NCI-H2196 treated with DMSO at 0.1 percent for 48 hours (cell line): ENCODE measurements at regions not wholly inside any gene's neighbourhood (a gene's known extent, or its start where the extent isn't known, plus 50 kb on each side); places are given as distances from the start of the nearest gene placed in this dataset.
"Not testable (repeated sequence)": the region's sequence is repeated elsewhere in the genome, so short reads cannot be mapped to it uniquely, and the experiment has no call there.

ENCODE experiments used
- DNase-seq: peaks from one replicate; lab custom pipeline; 2025; ENCODE audit not compliant: unreplicated experiment; lab: John Stamatoyannopoulos, UW

DNA sequence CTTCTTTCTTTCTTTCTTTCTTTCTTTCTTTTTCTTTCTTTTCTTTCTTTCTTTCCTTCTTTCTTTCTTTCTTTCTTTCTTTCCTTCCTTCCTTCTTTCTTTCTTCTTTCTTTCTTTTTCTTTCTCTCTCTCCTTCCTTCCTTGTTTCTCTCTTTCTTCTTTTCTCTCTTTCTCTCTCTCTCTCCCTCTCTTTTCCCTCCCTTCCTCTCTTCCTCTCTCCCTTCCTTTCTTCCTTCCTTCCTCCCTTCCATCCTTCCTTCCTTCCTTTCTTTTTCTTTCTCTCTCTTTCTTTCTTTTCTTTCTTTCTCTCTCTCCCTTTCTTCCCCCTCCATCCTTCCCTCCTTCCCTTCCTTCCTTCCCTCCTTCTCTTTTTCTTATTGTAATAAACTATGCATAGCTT, 105.5 kb downstream of the ZBTB18 start:
- DNase-seq = not testable (repeated sequence)

DNA sequence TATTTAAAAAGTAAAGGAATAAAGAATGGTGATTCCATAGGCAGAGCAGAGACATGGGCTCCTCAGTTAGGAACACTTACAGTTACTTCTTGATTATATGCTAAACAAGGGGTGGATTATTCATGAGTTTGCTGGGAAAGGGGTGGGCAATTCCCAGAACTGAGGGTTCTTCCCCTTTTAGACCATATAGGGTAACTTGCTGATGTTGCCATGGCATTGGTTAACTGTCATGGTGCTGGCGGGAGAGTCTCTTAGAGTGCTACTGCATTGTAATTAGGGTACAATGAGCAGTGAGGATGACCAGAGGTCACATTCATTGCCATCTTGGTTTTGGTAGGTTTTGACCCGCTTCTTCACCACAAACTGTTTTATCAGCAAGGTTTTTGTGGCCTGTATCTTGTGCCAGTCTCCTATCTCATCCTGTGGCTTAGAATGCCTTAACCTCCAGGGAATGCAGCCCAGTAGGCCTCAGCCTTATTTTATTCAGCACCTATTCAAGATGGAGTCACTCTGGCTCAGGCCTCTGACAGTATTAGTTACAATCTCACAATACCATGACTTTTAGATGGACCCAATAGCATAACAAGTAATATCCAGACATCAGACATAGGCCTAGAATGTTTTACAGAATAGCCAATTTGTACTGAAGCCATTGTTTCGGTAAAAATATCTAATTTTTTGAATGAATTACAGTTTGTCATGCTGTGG, 106.8 kb downstream of the ZBTB18 start:
- DNase-seq = no peak

DNA sequence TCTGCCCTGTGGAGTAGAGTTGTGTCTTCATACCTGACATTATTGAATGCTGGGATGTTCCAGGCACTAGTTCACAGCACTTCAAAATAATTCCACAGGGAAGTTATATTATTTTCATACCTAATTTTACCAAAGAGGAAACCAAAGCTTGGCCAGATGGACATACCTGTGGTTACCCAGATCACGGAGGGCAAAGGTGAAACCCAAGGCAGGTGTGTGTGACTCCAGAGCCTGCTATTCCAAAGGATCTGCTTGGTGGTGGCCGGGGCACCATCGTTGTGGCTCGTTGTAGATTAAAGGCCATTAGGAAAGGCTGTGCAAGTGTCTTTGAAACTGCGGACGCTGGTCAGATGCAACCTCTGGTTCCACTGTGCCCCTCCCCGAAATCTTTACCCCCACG, 108.6 kb downstream of the ZBTB18 start:
- no peak for DNase-seq

DNA sequence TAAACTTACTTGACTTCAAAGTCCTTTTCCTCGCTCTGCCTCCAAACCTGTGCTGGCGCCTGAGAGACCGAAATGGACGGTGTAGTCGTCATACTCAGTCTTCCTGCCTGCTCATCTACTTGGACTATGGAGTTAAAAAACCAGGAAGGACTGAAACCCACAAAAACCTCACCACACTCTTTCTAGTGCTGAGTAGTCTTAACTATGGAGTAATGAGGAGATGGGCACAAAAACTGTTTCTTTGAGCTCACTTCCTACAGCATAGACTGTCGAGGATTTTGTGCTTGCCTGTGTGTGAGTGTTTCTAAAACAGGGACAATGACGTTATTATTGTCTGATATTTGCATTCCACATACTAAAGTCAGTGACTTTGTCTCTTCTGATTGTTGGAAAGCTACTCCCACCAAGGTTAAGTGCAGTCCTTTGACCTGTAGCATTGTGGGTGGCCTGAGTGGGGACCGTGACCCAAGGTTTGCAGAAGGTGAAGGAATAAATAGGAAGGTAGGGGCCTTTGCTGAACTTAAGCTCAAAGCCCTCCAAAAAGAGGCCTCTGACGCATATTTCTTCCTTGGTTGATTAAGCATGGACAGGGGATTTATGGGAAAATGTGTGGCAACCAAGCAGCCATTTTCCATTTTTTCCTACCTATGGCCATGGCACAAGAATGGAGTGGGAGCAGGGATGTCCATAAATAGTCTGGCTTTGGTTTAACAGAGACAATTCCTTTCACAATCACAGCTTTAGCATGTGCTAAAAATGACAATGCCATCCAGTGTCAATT, 109.6 kb downstream of the ZBTB18 start:
- DNase-seq = no peak

DNA sequence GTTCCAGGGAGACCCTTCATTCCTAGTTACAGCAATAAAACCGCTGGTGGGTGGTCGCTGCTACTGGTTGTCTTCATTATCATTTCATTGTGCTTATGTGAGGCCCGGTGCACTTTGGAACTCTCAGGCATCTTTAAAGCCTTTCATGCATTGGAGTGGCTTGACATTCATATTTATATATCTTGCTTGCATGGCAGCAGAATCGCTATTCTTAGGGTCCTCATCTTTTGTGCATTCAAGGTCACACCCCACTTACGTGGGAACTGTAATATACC, 110.1 kb downstream of the ZBTB18 start:
- DNase-seq = no peak

DNA sequence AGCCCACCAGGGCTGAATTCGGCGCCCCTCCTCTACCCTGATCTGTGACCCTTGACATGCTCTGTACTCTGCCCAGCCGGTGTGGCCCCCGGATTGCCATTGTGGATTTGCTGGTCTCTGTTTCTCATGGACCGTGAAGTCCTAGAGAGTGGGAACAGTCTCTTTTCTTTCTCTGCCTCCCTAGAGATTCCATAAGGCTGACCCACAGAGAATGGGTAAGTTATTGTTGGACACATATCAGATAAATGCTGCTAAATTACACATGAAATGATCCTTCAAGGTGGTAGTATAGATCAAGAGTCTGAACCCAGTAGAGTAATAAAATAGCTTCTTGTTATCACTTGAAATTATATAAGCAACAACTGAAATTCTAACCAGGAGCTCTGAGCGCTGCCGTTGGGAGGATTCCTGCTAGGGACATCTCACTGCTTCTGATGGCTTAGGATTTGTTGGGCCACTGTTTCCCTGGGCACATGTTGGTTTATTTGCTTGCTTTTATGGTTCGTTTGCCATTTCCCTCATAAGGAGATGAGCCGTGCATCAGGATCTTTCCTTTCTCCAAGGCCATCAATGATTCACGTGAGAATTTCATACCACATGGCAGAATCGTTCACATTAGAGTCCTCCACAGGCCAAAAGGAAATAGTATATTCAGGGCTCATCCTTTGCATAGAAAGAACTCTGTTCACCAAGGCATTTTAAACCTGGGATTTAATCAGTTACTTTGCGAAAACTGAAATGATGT, 111.9 kb downstream of the ZBTB18 start:
- DNase-seq = no peak

DNA sequence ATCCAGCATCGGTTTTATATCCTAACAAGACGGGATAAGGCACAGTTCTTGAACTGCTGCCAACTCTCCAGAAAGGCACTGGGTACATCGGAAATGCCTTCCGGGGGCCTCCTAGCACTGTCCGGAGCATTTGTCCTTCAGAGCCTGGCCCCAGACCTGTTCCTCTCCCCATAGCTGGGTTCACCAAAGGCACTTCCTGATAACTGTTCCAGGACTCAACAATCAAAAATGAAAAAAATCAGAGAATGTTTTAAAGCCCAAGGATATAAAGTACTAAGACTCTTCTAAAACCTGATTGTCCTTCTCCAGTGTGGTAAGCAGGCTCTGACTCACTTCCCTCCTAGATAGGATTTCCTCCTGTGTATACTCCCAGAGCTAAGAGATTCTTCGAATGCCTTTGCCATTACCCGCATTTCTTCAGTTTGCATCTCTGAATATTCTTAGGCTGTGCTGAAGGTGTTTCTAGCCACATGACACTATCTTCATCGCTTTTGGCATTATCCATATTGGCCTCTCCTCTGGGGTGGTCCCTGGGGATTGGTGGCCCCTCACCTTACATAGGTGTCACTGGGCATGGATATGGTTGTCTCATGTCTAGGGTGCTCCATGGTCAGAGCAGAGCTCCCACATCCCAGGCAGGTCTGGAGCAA, 112.9 kb downstream of the ZBTB18 start:
- DNase-seq = no peak

DNA sequence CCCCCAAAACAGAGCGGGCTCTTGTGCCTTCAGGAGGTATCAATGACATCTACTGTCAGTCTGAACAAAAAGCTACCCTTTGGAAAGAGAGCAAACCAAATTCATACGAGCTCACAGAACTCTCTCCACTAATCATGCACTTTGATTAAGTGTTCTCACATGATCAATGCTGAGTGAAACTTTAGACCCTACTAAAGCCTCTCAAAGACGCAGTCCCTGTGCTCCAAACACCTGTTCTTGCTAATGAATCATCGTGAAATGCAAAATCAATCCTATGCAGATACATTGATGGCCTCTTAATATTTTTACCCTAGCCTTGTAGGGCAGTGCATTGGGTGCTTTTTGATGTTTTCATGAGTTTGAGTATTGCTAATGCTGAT, 113.4 kb downstream of the ZBTB18 start:
- no peak for DNase-seq

DNA sequence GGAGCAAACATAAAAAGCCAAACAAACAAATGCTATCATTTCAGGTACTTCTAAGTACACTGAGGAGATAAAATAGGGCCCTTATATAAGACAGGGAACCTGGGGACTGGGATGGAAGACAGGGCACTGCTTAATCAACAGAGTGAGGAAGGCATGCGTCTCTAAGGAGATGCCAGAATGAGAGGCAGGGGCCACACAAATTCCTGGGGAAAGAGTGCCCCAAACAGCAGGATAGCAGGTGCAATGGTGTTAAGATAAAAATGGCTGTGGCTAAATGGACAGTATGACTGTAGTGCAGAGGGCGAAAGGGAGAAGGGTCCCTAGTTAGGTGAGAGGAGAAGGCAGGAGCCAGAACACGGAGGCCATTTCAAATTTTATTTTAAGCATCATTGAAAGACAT, 113.9 kb downstream of the ZBTB18 start:
- no peak for DNase-seq

DNA sequence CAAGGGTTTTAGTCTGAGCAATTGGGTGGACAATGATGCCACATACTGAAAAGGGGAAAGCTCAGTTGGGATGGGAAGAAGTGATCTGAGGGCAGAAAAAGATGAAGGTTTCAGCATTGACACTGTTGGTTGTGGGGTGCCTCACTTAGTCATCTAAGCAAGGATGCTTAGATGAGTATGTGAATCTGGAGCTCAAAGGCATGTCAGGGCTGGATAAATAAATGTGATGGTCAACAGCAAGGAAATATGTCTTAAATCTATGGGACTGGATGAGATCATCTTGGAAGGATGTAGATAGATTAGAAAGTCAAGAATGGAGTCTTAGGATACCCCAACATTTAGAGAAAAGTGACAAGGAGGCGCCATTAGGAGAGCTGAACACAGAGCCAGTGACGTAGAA, 114.6 kb downstream of the ZBTB18 start:
- DNase-seq = no peak

DNA sequence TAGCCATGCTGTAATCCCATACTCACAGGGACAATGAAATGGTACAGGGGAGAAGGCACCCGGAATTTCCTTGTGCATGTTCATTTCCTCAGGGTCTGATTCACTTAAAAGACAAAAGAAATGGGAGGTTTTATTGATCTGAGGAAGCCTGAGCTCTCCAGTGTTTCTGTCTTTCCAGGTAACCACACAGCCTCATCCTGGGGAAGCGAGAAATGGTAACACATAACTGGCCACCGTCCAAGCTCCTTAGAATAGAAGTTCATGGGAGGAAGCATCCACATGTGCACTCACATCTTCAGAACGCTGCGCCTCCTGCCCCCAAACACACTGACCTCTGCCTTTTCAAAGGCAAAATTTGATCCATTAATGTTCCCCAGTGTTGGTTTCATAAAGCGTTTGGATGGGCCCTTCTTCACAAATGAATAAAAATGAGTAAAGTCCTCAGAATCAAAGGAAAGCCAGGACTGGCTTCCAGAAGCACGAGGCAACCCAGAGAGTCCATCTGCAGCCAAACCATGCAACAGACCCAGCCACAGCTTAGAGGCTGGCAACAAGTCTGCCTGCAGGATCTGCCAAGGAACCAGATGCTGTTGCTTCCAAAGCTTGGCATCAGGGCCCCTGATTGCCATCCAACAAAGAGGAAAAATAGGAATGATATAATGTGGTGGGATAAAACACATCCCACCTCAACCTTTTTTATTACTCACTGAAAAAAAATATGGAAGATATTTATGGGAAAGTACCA, 120.3 kb downstream of the ZBTB18 start:
- no peak for DNase-seq

DNA sequence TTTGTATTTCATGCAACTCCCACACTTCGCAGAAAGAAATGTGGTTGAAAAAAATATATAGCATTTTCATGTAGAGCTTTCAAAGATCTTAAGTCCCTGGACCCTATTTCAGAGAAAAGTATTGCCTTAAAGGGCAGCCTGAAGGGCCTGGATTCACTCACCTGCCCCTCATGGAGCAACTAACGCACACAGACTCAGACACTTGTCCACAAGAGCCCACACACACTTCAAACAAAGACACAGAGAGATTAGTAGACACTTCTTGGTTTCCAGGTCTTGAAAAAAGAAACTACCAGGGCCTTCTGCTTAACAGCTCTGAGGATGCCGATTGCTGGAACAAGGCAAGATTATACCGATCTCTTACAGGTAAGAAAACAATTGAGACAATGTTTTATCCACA, 122.2 kb downstream of the ZBTB18 start:
- DNase-seq = no peak

DNA sequence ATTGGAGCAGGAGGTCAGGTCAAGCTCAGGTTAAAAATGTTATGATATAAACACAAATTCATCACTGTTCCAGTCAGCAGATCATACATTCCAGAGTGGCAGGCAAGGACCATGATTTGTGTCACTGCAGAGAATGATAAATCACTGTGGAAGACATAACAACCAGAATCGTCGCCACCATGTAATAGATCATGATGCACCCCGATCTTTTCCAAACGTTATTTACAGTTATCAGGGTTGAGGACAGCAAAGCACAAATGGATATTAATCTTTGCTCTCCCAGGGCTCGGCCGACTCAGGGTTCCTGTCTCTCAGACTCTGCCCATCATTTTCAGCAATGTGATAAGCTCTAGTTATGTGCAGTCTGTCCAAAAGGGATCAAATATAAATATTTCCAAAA, 122.7 kb downstream of the ZBTB18 start:
- no peak for DNase-seq

DNA sequence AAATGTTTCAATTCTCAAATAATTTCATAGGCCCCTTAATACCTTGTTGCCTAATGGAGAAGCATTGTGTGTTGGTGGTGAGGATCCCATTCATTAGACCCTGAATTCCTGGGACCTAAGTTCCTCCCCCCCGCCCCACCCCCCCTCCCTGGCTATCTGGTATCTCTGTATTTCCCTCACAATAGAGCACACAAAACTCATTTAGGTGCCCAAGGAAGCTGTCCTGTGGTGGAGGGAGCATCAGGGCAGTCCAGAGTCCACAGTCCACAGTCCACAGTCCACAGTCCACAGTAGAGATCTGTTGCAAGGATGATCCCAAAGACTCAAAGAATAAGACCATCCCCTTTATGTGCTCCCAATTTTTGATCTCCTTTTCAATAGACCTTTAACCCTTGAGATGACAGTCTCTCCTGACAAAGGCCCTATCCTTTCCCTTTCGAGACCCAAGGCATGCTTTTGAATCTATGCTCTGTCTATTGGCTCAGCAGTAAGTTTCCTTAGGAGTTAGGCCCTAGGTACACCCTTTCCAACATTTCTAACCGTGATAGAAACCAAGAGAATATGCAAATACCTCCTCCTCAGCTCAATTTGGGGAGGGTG, 123.9 kb downstream of the ZBTB18 start:
- DNase-seq = no peak

DNA sequence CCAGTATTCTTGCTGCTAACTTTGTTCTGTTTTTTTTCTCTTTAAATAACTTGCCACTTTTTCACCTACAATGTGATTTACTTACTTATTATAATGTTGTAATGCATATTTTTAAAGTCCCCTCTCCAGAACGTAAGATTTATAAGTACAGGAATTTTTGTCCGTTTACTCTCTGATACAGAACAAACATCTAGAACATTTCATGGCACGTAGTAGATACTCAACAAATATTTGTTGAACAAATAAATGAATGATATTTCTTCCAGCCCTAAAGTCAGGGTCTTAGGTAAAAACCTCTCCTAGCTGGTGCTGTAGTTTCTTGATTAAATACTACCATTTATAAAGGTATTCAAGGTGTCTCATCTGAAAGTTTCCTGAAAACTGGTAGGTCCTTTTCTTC, 125.1 kb downstream of the ZBTB18 start:
- DNase-seq = no peak

DNA sequence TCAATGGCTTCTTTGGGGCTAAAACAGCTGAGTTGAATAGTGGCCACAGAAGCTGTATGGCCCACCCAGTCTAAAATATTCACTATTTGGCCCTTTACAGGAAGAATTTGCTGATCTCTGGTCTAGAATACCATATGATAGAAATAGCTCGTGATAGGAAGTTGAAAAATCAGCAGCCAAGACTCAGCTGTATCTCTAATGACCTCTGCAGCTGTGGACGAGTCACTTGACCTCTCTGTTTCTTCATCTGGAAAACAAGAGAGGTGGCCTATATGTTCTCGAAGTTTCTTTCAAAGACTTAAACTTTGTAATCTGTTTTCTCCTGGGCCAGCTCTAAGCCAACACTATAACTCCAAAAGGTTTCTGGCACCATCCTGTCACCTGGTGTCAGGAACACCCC, 129.2 kb downstream of the ZBTB18 start:
- DNase-seq = no peak

DNA sequence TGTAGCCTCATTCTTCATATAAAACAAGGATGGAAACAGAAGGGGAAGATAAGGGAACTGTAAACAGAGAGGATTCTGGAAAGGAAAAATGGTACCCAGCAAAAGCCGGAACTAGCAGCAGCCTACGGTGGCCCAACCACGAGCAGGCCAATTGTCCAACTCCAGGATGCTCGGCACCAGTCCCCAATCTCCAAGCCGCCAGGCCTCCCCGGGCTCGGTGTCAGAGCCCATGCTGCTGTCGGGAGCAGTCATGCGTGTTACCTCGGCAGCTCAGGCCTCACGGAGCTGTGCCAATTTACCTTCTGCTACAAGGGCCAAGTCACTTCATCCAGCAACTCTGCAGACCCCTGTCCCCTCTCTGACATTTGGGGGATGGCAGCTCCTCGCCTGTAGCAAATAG, 130.8 kb downstream of the ZBTB18 start:
- DNase-seq = no peak

DNA sequence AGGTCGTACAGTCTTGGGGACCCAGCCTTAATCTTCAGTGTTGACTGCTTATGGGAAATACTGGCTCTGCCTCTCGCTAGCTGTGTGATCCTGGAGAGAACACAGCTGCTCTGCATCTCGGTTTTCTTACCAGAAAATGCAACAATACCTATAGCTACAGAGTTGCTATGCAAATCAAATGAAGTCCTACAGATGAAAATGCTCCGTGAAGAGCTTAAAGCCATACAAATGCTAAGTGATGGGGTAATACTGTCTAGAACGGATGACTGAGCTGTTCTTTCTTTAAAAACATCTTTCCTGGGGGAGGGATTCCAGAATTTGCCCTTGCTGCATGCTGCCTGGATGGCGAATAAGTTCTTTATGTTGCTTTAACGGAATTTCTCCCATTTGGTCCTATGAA, 132.0 kb downstream of the ZBTB18 start:
- DNase-seq = no peak

DNA sequence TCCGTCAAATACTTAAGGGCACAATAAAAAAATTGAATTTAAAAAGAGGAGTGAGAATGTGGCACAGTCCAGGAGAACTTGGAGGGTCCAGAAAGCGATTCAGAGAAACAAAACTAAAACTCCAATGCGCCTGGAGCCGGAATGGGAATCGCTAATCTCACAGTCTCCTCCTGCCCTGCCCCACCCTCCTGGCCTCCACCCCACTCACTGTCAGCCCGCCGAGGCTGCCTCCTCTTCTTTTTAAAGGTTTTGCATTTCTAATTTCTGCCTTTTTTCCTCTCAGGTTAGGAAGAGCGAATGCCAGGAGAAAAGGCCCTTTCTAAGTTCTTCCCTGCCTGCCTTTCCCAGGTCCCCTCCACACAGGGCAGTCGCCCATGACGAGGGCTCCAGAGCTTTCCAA, 135.3 kb downstream of the ZBTB18 start:
- DNase-seq = no peak

DNA sequence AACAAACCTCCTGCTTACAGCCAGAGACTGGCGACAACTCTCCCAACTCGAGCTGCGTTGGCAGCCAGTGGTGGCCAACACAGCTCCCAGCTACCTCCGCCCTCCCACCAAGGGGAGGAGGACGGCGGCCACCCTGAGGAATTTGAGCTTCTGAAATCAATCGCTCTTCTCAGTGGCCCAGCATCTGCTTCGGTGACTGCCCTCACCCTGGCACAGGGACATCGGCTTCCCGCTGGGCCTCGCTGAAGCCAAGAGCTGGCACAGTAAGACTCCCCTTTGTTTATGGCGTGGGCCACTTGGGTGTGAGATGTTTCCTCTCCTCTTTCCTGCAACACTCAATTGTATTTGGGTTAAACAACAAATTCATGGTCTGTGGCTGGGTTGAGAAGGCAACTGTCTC, 136.2 kb downstream of the ZBTB18 start:
- no peak for DNase-seq

DNA sequence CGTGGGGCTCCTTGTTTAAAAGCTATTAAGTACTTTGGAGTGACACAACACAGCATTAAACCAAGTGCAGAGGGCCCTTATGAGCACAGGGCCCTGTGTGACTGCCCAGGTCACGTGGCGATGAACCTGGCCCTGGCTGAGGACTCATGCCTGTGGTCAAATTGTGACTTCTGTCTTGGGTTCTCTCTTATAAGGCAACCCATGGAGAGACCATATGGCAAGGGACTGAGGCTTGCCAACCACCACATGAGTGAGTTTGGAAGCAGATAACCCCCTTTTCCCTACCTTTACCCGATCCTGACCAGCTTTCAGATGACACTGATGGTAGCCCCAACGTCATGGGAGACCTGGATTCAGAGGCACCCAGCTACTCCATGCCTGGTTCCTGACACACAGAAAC, 140.5 kb downstream of the ZBTB18 start:
- DNase-seq = no peak
